HCT116 (cell line): ENCODE measurements at regions not wholly inside any gene's neighbourhood (a gene's known extent, or its start where the extent isn't known, plus 50 kb on each side); places are given as distances from the start of the nearest gene placed in this dataset.

Experiments used
- ATAC-seq: fragments of 200-7000 bp; cut with Tn5 transposase; 2 replicates; pipeline ENCODE4 v1.9.1; 2020; ENCODE audit warnings: mild to moderate bottlenecking, moderate library complexity
- BruUV-seq: library from RNA; stranded (reverse); fragments of 400-500 nt; replicated peaks from 2 replicates; lab custom pipeline; 2021; lab: Mats Ljungman, UMichigan
- CTCF ChIA-PET: fragments of 300-600 bp; sonication (Branson Sonifier 250); formaldehyde crosslinking; loops from one replicate; lab custom pipeline; 2021; ENCODE audit warnings: antibody characterized with exemption; lab: Charles Lee
- POLR2A ChIA-PET: fragments of 300-600, 350-600 bp; sonication (Branson Sonifier 250); formaldehyde crosslinking; loops from one replicate; lab custom pipeline; 2021; ENCODE audit warnings: antibody characterized with exemption; lab: Charles Lee
- RAD21 ChIA-PET, 2 experiments: fragments of 300-600 bp; sonication (Branson Sonifier 250); formaldehyde crosslinking; loops; one replicate each; lab custom pipeline; 2023; ENCODE audit warnings: low total read pairs in 2 of 2; ENCODE audit not compliant: uncharacterized antibody in 2 of 2, unreplicated experiment in 2 of 2, low non-redundant PET in 1 of 2; lab: Charles Lee
- DNase-seq: peaks from one replicate; pipeline ENCODE4 v3.0.0-alpha.2; 2010; ENCODE audit warnings: low read depth, low spot score
- H2AFZ ChIP-seq: fragments of 200-600 bp; shearing (Covaris generic), sonication (generic); 2 replicates; pipeline ENCODE4 v1.6.1; 2017; ENCODE audit warnings: low read depth, mixed run types, mixed read lengths, antibody characterized with exemption, low read length; ENCODE audit not compliant: poor library complexity, severe bottlenecking
- H3K27ac ChIP-seq: 2 replicates; pipeline ENCODE4 v1.5.1; 2012; ENCODE audit warnings: low read depth, low read length
- H3K27me3 ChIP-seq: fragments of 200-600 bp; sonication (generic); 2 replicates; pipeline ENCODE4 v1.6.1; 2016; ENCODE audit warnings: mixed run types, low read length, mixed read lengths; ENCODE audit not compliant: insufficient read depth
- H3K36me3 ChIP-seq, 2 experiments: fragments of 200-500 bp in 1 of 2; fragments of 200-600 bp in 1 of 2; sonication (Bioruptor generic) in 1 of 2; sonication (generic) in 1 of 2; 2 replicates each; pipeline versions ENCODE4 v1.5.1 to v1.6.1; 2014 to 2016; ENCODE audit warnings: low read length in 2 of 2, inconsistent platforms in 1 of 2, mixed read lengths in 1 of 2, mixed run types in 1 of 2; ENCODE audit not compliant: insufficient read depth in 2 of 2, control insufficient read depth in 1 of 2
- H3K4me1 ChIP-seq, 2 experiments: fragments of 200-600 bp in 1 of 2; sonication (generic) in 1 of 2; 2 replicates each; pipeline versions ENCODE4 v1.5.1 to v1.6.1; 2012 to 2017; ENCODE audit warnings: low read length in 2 of 2, inconsistent platforms in 1 of 2, mild to moderate bottlenecking in 1 of 2, mixed read lengths in 1 of 2, mixed run types in 1 of 2, moderate library complexity in 1 of 2; ENCODE audit not compliant: insufficient read depth in 2 of 2, control insufficient read depth in 1 of 2
- H3K4me2 ChIP-seq: fragments of 200-600 bp; sonication (generic); 2 replicates; pipeline ENCODE4 v1.6.1; 2017; ENCODE audit warnings: mixed run types, low read length, mixed read lengths
- H3K4me3 ChIP-seq, 2 experiments: fragments of 200-600 bp in 1 of 2; sonication (generic) in 1 of 2; replicated peaks in 1 of 2; 2 replicates each; pipeline ENCODE4 v1.5.1; 2011 to 2016; ENCODE audit warnings: low read length in 2 of 2, control low read depth in 1 of 2, low read depth in 1 of 2, mild to moderate bottlenecking in 1 of 2, mixed read lengths in 1 of 2, mixed run types in 1 of 2
- H3K79me2 ChIP-seq: fragments of 200-600 bp; sonication (generic); 2 replicates; pipeline ENCODE4 v1.6.1; 2017; ENCODE audit warnings: mild to moderate bottlenecking, mixed run types, low read length, moderate library complexity, mixed read lengths; ENCODE audit not compliant: insufficient read depth
- H3K9ac ChIP-seq: fragments of 200-600 bp; sonication (generic); 2 replicates; pipeline ENCODE4 v1.6.1; 2016; ENCODE audit warnings: low read length, mixed read lengths
- H3K9me2 ChIP-seq: fragments of 200-600 bp; sonication (generic), shearing (Covaris generic); 2 replicates; pipeline ENCODE4 v1.6.1; 2017; ENCODE audit warnings: mixed run types, mild to moderate bottlenecking, moderate library complexity; ENCODE audit not compliant: insufficient read depth
- H3K9me3 ChIP-seq, 2 experiments: fragments of 200-500 bp in 1 of 2; fragments of 200-600 bp in 1 of 2; sonication (Bioruptor generic) in 1 of 2; sonication (generic) in 1 of 2; 2 replicates each; pipeline ENCODE4 v1.6.1; 2014 to 2017; ENCODE audit warnings: low read length in 2 of 2, mixed read lengths in 2 of 2, inconsistent platforms in 1 of 2, low read depth in 1 of 2, mild to moderate bottlenecking in 1 of 2, mixed run types in 1 of 2, moderate library complexity in 1 of 2; ENCODE audit not compliant: control insufficient read depth in 1 of 2, insufficient read depth in 1 of 2
- H4K20me1 ChIP-seq: fragments of 200-600 bp; sonication (generic), shearing (Covaris generic); 2 replicates; pipeline ENCODE4 v1.6.1; 2017; ENCODE audit warnings: mixed run types, mild to moderate bottlenecking, moderate library complexity; ENCODE audit not compliant: insufficient read depth
- ATF3 ChIP-seq: IDR thresholded peaks from 2 replicates; pipeline ENCODE4 v1.6.1; 2012
- CBX3 ChIP-seq: IDR thresholded peaks from 2 replicates; pipeline ENCODE4 v1.6.1; 2012; ENCODE audit warnings: low read depth
- CEBPB ChIP-seq: IDR thresholded peaks from 2 replicates; pipeline ENCODE4 v1.6.1; 2012; ENCODE audit warnings: low read depth
- CTCF ChIP-seq, 3 experiments: fragments of 200-600 bp in 1 of 3; sonication (generic) in 1 of 3; IDR thresholded peaks in 2 of 3; conservative IDR thresholded peaks in 1 of 3; 2 replicates each; pipeline ENCODE4 v1.5.1; 2012 to 2017; ENCODE audit warnings: low read depth in 2 of 3, low read length in 2 of 3, antibody characterized with exemption in 1 of 3, borderline replicate concordance in 1 of 3, control low read depth in 1 of 3, mild to moderate bottlenecking in 1 of 3, mixed read lengths in 1 of 3, mixed run types in 1 of 3, moderate library complexity in 1 of 3; ENCODE audit not compliant: insufficient read depth in 1 of 3
- EGR1 ChIP-seq: IDR thresholded peaks from 2 replicates; pipeline ENCODE4 v1.6.1; 2012; ENCODE audit warnings: low read depth
- EZH2 ChIP-seq: fragments of 200-600 bp; sonication (generic); IDR thresholded peaks from 2 replicates; pipeline ENCODE4 v1.6.1; 2017; ENCODE audit warnings: antibody characterized with exemption, mixed run types
- JUND ChIP-seq: IDR thresholded peaks from 2 replicates; pipeline ENCODE4 v1.6.1; 2012
- RAD21 ChIP-seq: IDR thresholded peaks from 2 replicates; pipeline ENCODE4 v1.6.1; 2012; ENCODE audit warnings: low read depth, mild to moderate bottlenecking
- SRF ChIP-seq: IDR thresholded peaks from 2 replicates; pipeline ENCODE4 v1.6.1; 2012; ENCODE audit warnings: low read depth
- TCF7L2 ChIP-seq: IDR thresholded peaks from 2 replicates; pipeline ENCODE4 v1.7.0; 2011; ENCODE audit warnings: borderline replicate concordance, inconsistent platforms; ENCODE audit not compliant: insufficient read depth, insufficient read length; ENCODE audit errors: extremely low read depth
- intact Hi-C: fragments of 100-400 bp; cut with micrococcal nuclease; formaldehyde crosslinking; loops from 2 replicates; pipeline ENCODE4 v1.10.0; 2022
- TF ChIP-seq, protein P1 (sequence below): IDR thresholded peaks from 2 replicates; pipeline ENCODE4 v1.6.1; 2012; ENCODE audit warnings: low read depth
- TF ChIP-seq, protein P2 (sequence below): IDR thresholded peaks from 2 replicates; pipeline ENCODE4 v1.6.1; 2012

DNA sequence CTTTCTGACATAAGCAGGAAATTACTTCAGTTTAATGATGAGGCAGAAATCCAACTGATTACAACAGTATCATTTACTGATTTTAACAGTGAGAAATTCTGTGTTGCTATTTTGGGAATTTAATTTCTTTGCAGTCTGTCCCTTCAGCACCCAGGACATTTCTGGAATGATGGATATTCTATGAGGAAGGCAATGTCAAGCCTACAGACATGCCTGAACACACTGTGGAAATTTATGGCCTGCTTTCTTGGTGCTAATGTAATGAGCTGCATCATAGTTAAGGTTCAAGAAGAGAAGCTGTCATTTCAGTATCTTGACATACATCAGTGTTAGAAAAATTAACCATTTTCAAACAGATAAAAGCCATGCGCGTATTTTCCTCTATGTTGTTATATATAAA, 87.7 kb downstream of the SLITRK1 start (continued):
- TF ChIP-seq, protein P1, sequence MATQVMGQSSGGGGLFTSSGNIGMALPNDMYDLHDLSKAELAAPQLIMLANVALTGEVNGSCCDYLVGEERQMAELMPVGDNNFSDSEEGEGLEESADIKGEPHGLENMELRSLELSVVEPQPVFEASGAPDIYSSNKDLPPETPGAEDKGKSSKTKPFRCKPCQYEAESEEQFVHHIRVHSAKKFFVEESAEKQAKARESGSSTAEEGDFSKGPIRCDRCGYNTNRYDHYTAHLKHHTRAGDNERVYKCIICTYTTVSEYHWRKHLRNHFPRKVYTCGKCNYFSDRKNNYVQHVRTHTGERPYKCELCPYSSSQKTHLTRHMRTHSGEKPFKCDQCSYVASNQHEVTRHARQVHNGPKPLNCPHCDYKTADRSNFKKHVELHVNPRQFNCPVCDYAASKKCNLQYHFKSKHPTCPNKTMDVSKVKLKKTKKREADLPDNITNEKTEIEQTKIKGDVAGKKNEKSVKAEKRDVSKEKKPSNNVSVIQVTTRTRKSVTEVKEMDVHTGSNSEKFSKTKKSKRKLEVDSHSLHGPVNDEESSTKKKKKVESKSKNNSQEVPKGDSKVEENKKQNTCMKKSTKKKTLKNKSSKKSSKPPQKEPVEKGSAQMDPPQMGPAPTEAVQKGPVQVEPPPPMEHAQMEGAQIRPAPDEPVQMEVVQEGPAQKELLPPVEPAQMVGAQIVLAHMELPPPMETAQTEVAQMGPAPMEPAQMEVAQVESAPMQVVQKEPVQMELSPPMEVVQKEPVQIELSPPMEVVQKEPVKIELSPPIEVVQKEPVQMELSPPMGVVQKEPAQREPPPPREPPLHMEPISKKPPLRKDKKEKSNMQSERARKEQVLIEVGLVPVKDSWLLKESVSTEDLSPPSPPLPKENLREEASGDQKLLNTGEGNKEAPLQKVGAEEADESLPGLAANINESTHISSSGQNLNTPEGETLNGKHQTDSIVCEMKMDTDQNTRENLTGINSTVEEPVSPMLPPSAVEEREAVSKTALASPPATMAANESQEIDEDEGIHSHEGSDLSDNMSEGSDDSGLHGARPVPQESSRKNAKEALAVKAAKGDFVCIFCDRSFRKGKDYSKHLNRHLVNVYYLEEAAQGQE: no peak
- TF ChIP-seq JUND: no peak
- no peak for TF ChIP-seq SRF
- TF ChIP-seq CEBPB: no peak
- no peak for TF ChIP-seq EGR1
- TF ChIP-seq, protein P2, sequence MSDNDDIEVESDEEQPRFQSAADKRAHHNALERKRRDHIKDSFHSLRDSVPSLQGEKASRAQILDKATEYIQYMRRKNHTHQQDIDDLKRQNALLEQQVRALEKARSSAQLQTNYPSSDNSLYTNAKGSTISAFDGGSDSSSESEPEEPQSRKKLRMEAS: no peak
- no peak for TF ChIP-seq EZH2
- no peak for TF ChIP-seq TCF7L2
- no peak for TF ChIP-seq CBX3
- TF ChIP-seq RAD21: no peak

- Histone ChIP-seq H3K9me2 (no peaks in the 10 kb centered on the region), H2AFZ (no peak overlapping the region), H3K27ac (no peak overlapping the region), H3K4me1 (no peaks in the 10 kb centered on the region), H3K9ac (no peak overlapping the region), H3K36me3 (no peaks in the 10 kb centered on the region), H3K4me3 (no peak overlapping the region), H3K4me2 (no peak overlapping the region), H3K79me2 (no peaks in the 10 kb centered on the region), H4K20me1 (no peaks in the 10 kb centered on the region), H3K27me3 (no peaks in the 10 kb centered on the region), H3K9me3 (peaks cover 0 to 3% of the 10 kb centered on the region in 2 experiments; a peak in 2 of 4 replicates)
- intact Hi-C loops: no loop called here
- DNase-seq (peak; percentile 0), ATAC-seq (peak; percentile 47; the same call in 1 of the 2 replicates)
- CTCF ChIA-PET: no interaction called here
- TF ChIP-seq RAD21 (0 out of 2 replicates have a peak, but pooled peaks have one; percentile 9), CTCF (IDR thresholded peaks at IDR 0.05 in 2 of 3, conservative IDR thresholded peaks at IDR 0.05 in 1 of 3; ENCODE audit: borderline replicate concordance in 1 of 3, insufficient read depth in 1 of 3, low read depth in 2 of 3, low read length in 2 of 3) (peak in 2 of 3 experiments; percentile 36 to 43; a peak in 1 of 6 replicates), ATF3 (no peak)
- RAD21 ChIA-PET: no interaction called here
- BruUV-seq: no TSS peak
- POLR2A ChIA-PET: no interaction called here
Measured at GRCh38 chr13:83780227-83780626, 102.0 kb downstream of the SLITRK1 start.
